HAP-1 (cell line): ENCODE measurements at regions not wholly inside any gene's neighbourhood (a gene's known extent, or its start where the extent isn't known, plus 50 kb on each side); places are given as distances from the start of the nearest gene placed in this dataset.
"Not testable (repeated sequence)": the region's sequence is repeated elsewhere in the genome, so short reads cannot be mapped to it uniquely, and the experiment has no call there.

Experiments used
- DNase-seq, 2 experiments: peaks; one replicate each; pipeline ENCODE4 v3.0.0-alpha.2; 2016 to 2020; ENCODE audit warnings: low spot score in 2 of 2
- H3K27me3 ChIP-seq: fragments of 250-450 bp; sonication (Bioruptor Pico); 2 replicates; pipeline ENCODE4 v1.5.1; 2020; ENCODE audit warnings: low read depth, mild to moderate bottlenecking, moderate library complexity
- H3K36me3 ChIP-seq: fragments of 250-450 bp; sonication (Bioruptor Pico); replicated peaks from 2 replicates; pipeline ENCODE4 v1.5.1; 2020; ENCODE audit warnings: mild to moderate bottlenecking
- H3K4me1 ChIP-seq: fragments of 250-450 bp; sonication (Bioruptor Pico); 2 replicates; pipeline ENCODE4 v1.5.1; 2020; ENCODE audit warnings: mild to moderate bottlenecking
- H3K4me3 ChIP-seq: fragments of 250-450 bp; sonication (Bioruptor Pico); 2 replicates; pipeline ENCODE4 v1.5.1; 2020; ENCODE audit warnings: mild to moderate bottlenecking, moderate library complexity
- H3K9me3 ChIP-seq: fragments of 250-450 bp; sonication (Bioruptor Pico); 2 replicates; pipeline ENCODE4 v1.5.1; 2020; ENCODE audit warnings: mild to moderate bottlenecking, moderate library complexity
- in situ Hi-C: fragments of 300-500 bp; cut with MboI; formaldehyde crosslinking; loops from 3 replicates; pipeline ENCODE4 v1.14.3; 2020; ENCODE audit warnings: low sequenced_read_pairs, inconsistent platforms, mixed read lengths

DNA sequence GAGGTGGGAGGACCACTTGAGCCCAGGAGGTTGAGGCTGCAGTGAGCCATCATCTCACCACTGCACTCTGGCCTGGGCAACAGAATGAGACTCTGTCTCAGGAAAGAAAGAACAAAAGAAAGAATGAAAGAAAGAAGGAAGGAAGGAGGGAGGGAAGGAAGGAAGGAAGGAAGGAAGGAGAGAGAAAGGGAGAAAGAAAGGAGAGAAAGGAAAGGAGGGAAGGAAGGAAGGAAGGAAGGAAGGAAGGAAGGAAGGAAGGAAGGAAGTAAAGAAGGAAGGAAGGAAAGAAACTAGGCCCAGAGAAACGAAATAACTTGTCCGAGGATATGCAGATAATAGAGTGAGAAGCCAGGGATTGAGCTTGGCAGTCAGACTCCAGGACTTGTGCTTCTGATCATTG is 102.1 kb downstream of the SKIDA1 start:
- H3K4me3 ChIP-seq, result no peak overlapping the region
- no peaks in the 10 kb centered on the region for H3K27me3 ChIP-seq
- peaks cover 13% of the 10 kb centered on the region for H3K4me1 ChIP-seq
- H3K36me3 ChIP-seq, result no peaks in the 10 kb centered on the region
- H3K9me3 ChIP-seq, result no peaks in the 10 kb centered on the region
- in situ Hi-C loops, result no loop called here
- no peak for DNase-seq

DNA sequence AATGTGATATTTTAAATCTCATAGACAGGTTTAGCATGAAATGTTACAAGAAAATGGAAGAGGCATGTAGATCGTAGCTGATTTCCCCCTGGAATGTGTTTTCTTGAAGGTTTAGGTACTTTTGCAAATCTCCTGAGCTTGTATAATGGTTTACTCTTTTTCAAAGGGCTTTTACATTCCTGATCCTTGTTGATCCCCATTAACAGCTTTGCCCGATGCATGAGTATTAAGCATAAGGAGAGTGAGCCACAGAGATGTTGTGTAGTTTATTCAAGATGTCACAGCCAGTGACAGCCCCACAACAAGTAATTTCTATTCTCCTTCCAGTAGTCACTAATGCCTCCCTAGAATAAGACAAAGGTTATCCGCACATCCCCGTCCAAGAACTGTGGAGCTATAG is 103.7 kb downstream of the SKIDA1 start:
- in situ Hi-C loops, result no loop called here
- Histone ChIP-seq H3K36me3 (no peaks in the 10 kb centered on the region), H3K9me3 (no peaks in the 10 kb centered on the region), H3K4me3 (no peak overlapping the region), H3K4me1 (peaks cover 13% of the 10 kb centered on the region), H3K27me3 (no peaks in the 10 kb centered on the region)
- no peak for DNase-seq

DNA sequence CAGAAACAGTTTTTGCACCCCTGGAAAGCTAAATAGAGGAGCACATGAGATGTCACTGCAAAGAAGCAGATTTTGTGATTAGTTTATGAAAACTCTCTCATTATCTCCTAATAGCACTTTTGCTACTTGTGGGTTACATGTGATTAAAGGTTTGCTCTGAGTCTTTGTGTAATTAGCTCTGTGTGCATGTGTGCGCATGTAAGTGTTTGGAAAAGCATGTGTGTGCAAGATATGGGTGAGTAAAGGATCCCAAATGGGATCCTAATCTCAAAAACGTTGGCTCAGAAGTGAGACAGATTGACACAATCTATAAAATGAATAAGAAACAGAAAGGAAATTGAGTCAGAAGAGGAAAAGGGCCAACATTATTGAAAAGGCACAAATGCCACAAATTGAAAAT is 104.5 kb downstream of the SKIDA1 start:
- no peak for DNase-seq
- Histone ChIP-seq H3K27me3 (no peaks in the 10 kb centered on the region), H3K36me3 (no peaks in the 10 kb centered on the region), H3K4me3 (no peak overlapping the region), H3K4me1 (peaks cover 13% of the 10 kb centered on the region), H3K9me3 (no peaks in the 10 kb centered on the region)
- in situ Hi-C loops, result no loop called here

DNA sequence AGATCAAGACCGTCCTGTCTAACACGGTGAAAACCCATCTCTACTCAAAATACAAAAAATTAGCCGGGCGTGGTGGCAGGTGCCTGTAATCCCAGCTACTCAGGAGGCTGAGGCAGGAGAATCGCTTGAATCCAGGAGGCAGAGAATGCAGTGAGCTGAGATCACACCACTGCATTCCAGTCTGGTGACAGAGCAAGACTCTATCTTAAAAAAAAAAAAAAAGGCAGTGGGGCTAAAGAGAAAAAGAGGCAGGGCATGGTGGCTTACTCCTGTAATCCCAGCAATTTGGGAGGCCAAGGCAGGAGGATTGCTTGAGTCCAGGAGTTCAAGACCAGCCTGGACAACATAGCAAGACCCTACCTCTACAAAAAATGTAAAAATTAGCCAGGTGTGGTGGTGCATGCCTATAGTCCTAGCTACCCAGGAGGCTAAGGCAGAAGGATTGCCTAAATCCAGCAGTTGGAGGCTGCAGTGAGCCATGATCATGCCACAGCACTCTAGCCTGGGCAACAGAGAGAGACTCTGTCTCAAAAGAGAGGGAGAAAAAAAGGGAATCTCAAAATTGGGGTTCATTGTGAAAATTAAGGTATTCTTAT is 106.4 kb downstream of the SKIDA1 start:
- in situ Hi-C loops, DNase-seq: not testable (repeated sequence)

DNA sequence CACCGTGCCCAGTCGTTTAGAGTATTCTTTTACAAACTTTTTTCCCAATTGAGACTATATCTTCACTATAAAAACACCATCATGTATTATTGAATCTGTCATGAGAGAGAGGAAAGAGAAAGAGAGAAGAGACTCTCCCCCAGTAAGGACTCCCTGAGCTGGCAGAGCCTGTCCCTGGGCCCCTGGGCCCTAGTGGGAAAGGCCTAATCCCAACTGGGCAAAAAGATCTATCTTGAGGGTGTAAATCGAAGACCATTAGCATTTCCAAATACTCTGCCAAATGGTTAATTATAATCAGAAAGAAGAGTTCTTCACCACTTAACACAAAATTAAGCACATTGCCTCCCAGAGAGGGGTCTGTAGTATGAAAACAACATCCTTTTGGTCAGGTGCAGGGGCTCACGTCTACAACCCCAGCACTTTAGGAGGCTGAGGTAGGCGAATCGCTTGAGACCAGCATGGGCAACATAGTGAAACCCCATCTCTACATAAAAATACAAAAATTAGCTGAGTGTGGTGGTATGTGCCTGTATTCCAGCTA is 108.2 kb downstream of the SKIDA1 start:
- Histone ChIP-seq H3K27me3 (no peaks in the 10 kb centered on the region), H3K9me3 (no peaks in the 10 kb centered on the region), H3K36me3 (no peaks in the 10 kb centered on the region), H3K4me1 (peaks cover 5% of the 10 kb centered on the region), H3K4me3 (no peak overlapping the region)
- no peak for DNase-seq
- in situ Hi-C loops, result no loop called here

More for the DNA sequence above, 106.4 kb downstream of the SKIDA1 start:
- not testable (repeated sequence) for H3K36me3 ChIP-seq, H3K4me3 ChIP-seq, H3K4me1 ChIP-seq, H3K9me3 ChIP-seq, H3K27me3 ChIP-seq

DNA sequence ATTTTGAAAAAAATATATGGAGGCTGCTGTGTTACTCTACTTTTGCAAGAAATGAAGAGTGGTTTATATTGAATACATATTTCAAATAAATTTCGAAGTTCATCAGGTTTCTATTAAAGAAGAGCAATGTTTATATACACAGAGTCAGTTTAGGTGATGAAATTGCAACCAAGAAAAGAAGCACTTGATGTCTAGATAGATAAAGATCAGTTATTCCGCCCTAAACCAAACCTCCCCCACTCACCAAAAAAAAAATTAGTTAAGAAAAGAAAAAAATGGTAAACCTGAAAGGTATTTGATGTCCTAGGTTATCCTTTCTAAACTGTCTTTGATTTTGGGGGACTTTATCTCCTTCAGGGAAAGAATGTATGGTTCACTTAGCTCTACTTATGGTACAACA is 111.8 kb downstream of the SKIDA1 start:
- DNase-seq, result no peak
- Histone ChIP-seq H3K4me3 (no peak overlapping the region), H3K9me3 (no peaks in the 10 kb centered on the region), H3K4me1 (peaks cover 5% of the 10 kb centered on the region), H3K27me3 (no peaks in the 10 kb centered on the region), H3K36me3 (no peaks in the 10 kb centered on the region)
- in situ Hi-C loops, result no loop called here

DNA sequence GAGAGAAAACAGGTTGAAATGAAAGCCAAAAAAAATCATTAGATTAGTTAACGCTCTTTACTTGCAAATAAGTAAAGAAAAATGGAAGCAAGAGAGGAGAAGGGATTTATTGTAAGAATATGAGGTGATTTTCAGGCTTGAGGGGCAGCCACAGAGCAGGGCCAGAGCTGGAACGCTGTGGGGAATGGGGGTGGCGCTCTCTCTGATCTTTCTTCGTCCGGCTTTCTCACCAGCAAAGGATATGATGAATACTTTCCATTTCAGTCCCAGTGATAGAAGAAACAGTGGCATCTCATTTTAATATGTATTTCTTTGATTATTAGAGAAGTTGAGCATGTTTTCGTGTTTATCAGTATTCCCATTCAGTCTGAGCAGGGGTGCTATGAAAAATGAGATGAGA is 112.2 kb downstream of the SKIDA1 start:
- in situ Hi-C loops, result no loop called here
- Histone ChIP-seq H3K27me3 (no peaks in the 10 kb centered on the region), H3K4me3 (no peak overlapping the region), H3K4me1 (peaks cover 7% of the 10 kb centered on the region), H3K9me3 (no peaks in the 10 kb centered on the region), H3K36me3 (no peaks in the 10 kb centered on the region)
- no peak for DNase-seq

DNA sequence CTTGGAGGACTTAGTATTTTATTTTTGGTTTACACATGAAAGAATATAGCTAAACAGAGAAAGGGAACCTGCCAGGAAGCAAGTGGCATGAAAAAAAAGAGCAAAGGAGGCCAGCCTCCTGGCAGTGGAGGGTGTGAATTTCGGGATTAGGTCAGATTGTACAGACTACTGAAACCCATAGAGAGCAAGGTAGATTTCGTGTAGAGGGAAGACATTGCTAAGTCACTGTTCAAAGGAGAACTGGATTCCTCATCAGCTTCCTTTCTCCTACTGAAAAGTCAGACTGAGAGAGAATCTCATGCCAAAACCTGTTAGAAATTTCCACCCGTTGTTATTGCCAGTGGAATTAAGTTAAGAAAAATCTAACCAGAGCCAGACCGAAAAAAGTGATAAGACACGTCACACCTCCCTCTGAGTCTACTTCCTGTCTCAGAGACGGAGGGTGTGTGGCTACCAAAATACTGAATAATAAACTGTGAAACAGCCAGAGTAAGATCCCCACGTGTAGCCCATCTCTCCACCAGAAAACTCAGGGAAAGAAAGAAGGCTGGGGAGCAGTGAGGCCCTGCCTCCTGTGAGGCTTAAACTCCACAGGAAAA is 118.8 kb downstream of the SKIDA1 start:
- H3K4me1 ChIP-seq, result peaks cover 55% of the 10 kb centered on the region
- H3K36me3 ChIP-seq, result no peaks in the 10 kb centered on the region
- DNase-seq, result peak in 1 of 2 experiments; percentile 15
- no peaks in the 10 kb centered on the region for H3K9me3 ChIP-seq
- no peak overlapping the region for H3K4me3 ChIP-seq
- in situ Hi-C loops, result no loop called here
- no peaks in the 10 kb centered on the region for H3K27me3 ChIP-seq

DNA sequence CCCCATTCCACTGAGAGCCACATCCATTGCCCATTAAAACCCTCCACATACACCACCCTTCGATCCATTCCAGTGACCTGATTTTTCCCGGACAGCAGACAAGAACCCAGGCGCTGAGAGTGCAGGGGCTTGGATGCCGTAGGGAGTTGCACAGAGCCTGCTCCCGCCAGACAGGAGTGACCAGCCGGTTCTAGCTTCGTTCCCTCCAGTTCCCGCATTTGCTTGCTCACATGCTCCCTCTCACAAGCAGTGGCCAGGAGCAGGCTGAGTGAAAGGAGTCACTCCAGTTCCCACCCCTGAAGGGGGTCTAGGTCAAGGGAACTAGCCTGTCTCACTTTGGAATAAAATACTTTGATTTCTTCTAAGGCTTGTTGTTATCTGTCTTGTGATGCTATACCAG is 119.5 kb downstream of the SKIDA1 start:
- Histone ChIP-seq H3K36me3 (no peaks in the 10 kb centered on the region), H3K4me3 (no peak overlapping the region), H3K27me3 (no peaks in the 10 kb centered on the region), H3K4me1 (peaks cover 55% of the 10 kb centered on the region), H3K9me3 (no peaks in the 10 kb centered on the region)
- in situ Hi-C loops, result no loop called here
- peak in 1 of 2 experiments; percentile 70 for DNase-seq

DNA sequence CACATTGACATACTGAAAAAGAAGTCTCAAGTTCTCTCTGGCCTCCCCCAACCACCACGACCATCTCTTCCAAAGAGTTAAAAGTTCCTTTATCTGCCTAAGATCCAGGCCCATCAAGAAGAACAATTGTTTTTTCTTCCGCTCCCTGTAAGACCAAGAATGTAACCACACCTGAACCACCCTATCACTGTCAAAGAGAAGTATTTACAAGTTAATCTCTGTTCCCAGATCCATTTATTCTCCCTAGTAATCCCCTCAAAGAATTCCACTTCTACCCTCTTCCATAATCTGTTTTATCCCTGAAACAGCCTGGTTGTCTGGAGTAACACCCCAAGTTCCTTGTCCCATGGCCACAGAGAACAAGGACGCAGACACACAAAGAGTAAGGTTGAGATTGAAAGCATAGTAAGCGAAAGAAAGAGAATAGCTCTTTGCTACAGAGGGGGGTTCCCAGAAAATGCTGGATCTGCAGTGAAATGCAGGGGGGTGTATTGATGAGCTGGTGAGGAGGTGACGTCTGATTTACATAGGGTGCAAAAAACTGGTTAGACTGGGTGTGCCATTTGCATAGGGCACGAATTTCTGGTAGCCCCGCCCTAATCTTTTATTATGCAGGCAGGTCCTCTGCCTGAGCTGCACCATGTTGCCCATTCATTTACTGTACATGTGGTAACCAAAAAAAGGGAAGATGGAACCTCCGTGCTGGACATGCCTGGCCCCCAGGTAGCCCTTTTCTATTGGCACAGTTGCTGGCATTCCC is 122.0 kb downstream of the SKIDA1 start:
- Histone ChIP-seq H3K4me1 (peaks cover 72% of the 10 kb centered on the region), H3K36me3 (no peaks in the 10 kb centered on the region), H3K4me3 (no peak overlapping the region), H3K27me3 (no peaks in the 10 kb centered on the region), H3K9me3 (no peaks in the 10 kb centered on the region)
- in situ Hi-C loops, result no loop called here
- peak; percentile 24 to 74 for DNase-seq

DNA sequence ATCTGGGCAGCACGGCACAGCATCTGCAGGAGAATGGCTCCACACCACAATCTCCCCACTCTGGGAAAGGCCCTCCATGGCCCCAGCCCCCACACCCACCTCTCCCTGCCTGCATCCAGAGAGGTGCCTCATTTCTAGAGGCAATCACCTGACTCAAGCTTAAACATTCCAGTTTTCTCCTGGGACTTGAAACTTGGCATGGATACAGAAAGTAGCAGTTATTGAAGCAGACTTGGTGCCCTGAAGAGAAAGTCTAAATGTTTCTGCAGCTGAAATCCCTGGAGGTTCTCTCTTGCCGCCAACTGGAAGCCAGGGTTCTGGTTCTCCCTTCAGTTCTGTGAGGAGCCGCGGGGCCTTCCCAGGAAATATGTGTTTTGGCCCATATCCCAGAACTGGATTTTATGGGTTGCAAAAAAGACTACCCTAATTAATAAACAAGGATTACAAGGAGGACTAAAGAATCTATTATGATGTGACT is 122.8 kb downstream of the SKIDA1 start:
- in situ Hi-C loops, result no loop called here
- H3K4me3 ChIP-seq, result no peak overlapping the region
- peaks cover 69% of the 10 kb centered on the region for H3K4me1 ChIP-seq
- no peaks in the 10 kb centered on the region for H3K36me3 ChIP-seq
- DNase-seq, result peak; percentile 68 to 69
- H3K9me3 ChIP-seq, result no peaks in the 10 kb centered on the region
- H3K27me3 ChIP-seq, result no peaks in the 10 kb centered on the region

DNA sequence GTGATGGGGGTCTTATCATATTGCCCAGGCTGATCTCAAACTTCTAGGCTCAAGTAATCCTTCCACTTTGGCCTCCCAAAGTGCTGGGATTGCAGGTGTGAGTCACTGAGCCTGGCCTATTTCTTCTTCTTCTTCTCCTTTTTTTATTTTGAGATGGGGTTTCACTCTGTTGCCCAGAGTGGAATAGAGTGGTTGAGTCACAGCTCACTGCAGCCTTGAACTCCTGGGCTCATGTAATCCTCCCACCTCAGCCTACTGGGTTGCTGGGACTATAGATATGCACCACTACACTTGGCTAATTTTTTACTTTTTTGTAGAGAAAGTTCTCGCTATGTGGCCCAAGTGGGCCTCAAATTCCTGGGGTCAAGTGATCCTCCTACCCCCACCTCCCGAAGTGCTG is 124.3 kb downstream of the SKIDA1 start:
- peaks cover 54% of the 10 kb centered on the region for H3K4me1 ChIP-seq
- no peak for DNase-seq
- in situ Hi-C loops, result no loop called here
- no peaks in the 10 kb centered on the region for H3K36me3 ChIP-seq
- H3K4me3 ChIP-seq, result no peak overlapping the region
- no peaks in the 10 kb centered on the region for H3K9me3 ChIP-seq
- no peaks in the 10 kb centered on the region for H3K27me3 ChIP-seq

DNA sequence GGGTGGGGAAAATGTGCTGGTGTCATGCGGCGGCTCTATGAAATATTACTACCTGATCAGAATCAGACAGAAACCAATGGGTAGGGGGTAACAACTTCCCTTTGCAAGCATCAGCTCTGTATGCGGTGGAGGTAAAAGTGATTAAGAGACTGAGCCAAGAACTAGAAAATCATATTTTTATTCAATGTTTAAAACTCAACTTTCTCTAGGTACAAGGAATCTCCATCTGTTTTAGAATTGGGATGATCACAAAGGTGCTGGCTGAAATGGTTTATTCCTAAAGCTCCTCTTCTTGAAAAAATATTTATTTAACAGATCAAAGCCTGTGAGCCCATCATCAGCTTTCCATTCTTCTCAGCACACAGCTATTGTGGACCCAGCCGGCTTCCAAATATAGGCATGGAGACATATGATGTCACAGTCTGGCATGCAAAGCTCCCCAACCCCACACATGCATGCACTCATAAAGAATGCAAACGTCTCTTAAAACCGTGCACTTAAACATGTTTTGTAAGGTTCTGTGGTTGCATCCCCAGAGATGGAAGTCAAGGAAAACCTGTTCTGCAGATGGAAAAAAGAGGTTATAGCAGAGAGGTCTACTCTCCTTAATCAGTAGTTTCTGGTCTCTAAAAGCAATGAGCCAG is 126.0 kb downstream of the SKIDA1 start:
- no peaks in the 10 kb centered on the region for H3K27me3 ChIP-seq
- DNase-seq, result peak; percentile 80 to 89
- H3K9me3 ChIP-seq, result no peaks in the 10 kb centered on the region
- H3K4me3 ChIP-seq, result no peak overlapping the region
- no peaks in the 10 kb centered on the region for H3K36me3 ChIP-seq
- in situ Hi-C loops, result no loop called here
- peaks cover 42% of the 10 kb centered on the region for H3K4me1 ChIP-seq
